ENCODE measurements at regions not wholly inside any gene's neighbourhood (a gene's known extent, or its start where the extent isn't known, plus 50 kb on each side); places are given as distances from the start of the nearest gene placed in this dataset.

- DNase-seq: no peak
Measured at GRCh38 chr10:3016016-3016415, 51.3 kb upstream of the PFKP start.

GRCh38 chr10:3014968-3015367 lies 52.4 kb upstream of the PFKP start:
- DNase-seq: no peak

- DNase-seq: no peak
Measured at GRCh38 chr10:3012223-3012622, 55.1 kb upstream of the PFKP start.

- no peak for DNase-seq
Measured at GRCh38 chr10:3010816-3011460, 56.4 kb upstream of the PFKP start.

GRCh38 chr10:3010334-3010733 lies 57.0 kb upstream of the PFKP start:
- DNase-seq: no peak

GRCh38 chr10:3009341-3009740 lies 58.0 kb upstream of the PFKP start:
- no peak for DNase-seq

GRCh38 chr10:3008518-3009195 lies 58.7 kb upstream of the PFKP start:
- DNase-seq: no peak

GRCh38 chr10:3006607-3007006 lies 60.7 kb upstream of the PFKP start:
- no peak for DNase-seq

- no peak for DNase-seq
Measured at GRCh38 chr10:3006093-3006492, 61.3 kb upstream of the PFKP start.

- no peak for DNase-seq
Measured at GRCh38 chr10:3002304-3002703, 65.0 kb upstream of the PFKP start.

GRCh38 chr10:3000048-3000447 lies 67.3 kb upstream of the PFKP start:
- no peak for DNase-seq

GRCh38 chr10:2994221-2994961 lies 73.0 kb upstream of the PFKP start:
- DNase-seq: no peak

- DNase-seq: no peak
Measured at GRCh38 chr10:2993636-2994035, 73.7 kb upstream of the PFKP start.

GRCh38 chr10:2992401-2993198 lies 74.7 kb upstream of the PFKP start:
- DNase-seq: no peak

- peak; percentile 53 for DNase-seq
Measured at GRCh38 chr10:2990764-2991163, 76.6 kb upstream of the PFKP start.

GRCh38 chr10:2989292-2989947 lies 77.9 kb upstream of the PFKP start:
- DNase-seq: no peak

GRCh38 chr10:2987185-2987768 lies 80.1 kb upstream of the PFKP start:
- DNase-seq: no peak

- no peak for DNase-seq
Measured at GRCh38 chr10:2986391-2986801, 81.0 kb upstream of the PFKP start.

GRCh38 chr10:2985729-2986232 lies 81.6 kb upstream of the PFKP start:
- DNase-seq: no peak

GRCh38 chr10:2984682-2985081 lies 82.7 kb upstream of the PFKP start:
- DNase-seq: no peak

- no peak for DNase-seq
Measured at GRCh38 chr10:2982146-2982545, 85.2 kb upstream of the PFKP start.

GRCh38 chr10:2981361-2981801 lies 86.0 kb upstream of the PFKP start:
- DNase-seq: no peak

Data from NCI-H345 (cell line).